Activated CD4-positive, alpha-beta T cell treated with anti-CD3 and anti-CD28 coated beads for 1 hour (primary cell): ENCODE measurements at regions not wholly inside any gene's neighbourhood (a gene's known extent, or its start where the extent isn't known, plus 50 kb on each side); places are given as distances from the start of the nearest gene placed in this dataset.
"Not testable (repeated sequence)": the region's sequence is repeated elsewhere in the genome, so short reads cannot be mapped to it uniquely, and the experiment has no call there.

Experiments used
- DNase-seq: peaks from one replicate; pipeline ENCODE4 v3.0.0-alpha.2; 2020

- no peak for DNase-seq
These were observed 298.7 kb upstream of the NCAM1 start for GRCh38 chr11:112662554-112662953.

GRCh38 chr11:112663947-112664634, 297.1 kb upstream of the NCAM1 start:
- DNase-seq = no peak

GRCh38 chr11:112665291-112665690, 295.9 kb upstream of the NCAM1 start:
- DNase-seq = no peak

GRCh38 chr11:112666253-112666652, 295.0 kb upstream of the NCAM1 start:
- DNase-seq = no peak

- DNase-seq = no peak
These were observed 290.2 kb upstream of the NCAM1 start for GRCh38 chr11:112670806-112671570.

- not testable (repeated sequence) for DNase-seq
These were observed 287.8 kb upstream of the NCAM1 start for GRCh38 chr11:112673401-112673800.

GRCh38 chr11:112685111-112685510, 276.1 kb upstream of the NCAM1 start:
- no peak for DNase-seq

GRCh38 chr11:112689851-112690250, 271.4 kb upstream of the NCAM1 start:
- DNase-seq = no peak

- DNase-seq = no peak
These were observed 267.4 kb upstream of the NCAM1 start for GRCh38 chr11:112693781-112694180.

GRCh38 chr11:112694245-112694644, 267.0 kb upstream of the NCAM1 start:
- DNase-seq = no peak

GRCh38 chr11:112694813-112695212, 266.4 kb upstream of the NCAM1 start:
- no peak for DNase-seq

- no peak for DNase-seq
These were observed 263.6 kb upstream of the NCAM1 start for GRCh38 chr11:112697391-112698178.

GRCh38 chr11:112705148-112705547, 256.1 kb upstream of the NCAM1 start:
- DNase-seq = no peak

GRCh38 chr11:112706863-112707262, 254.4 kb upstream of the NCAM1 start:
- no peak for DNase-seq

- not testable (repeated sequence) for DNase-seq
These were observed 246.9 kb upstream of the NCAM1 start for GRCh38 chr11:112714340-112714739.

- DNase-seq = no peak
These were observed 246.2 kb upstream of the NCAM1 start for GRCh38 chr11:112715056-112715455.

- no peak for DNase-seq
These were observed 242.7 kb upstream of the NCAM1 start for GRCh38 chr11:112718483-112718882.

- DNase-seq = no peak
These were observed 241.3 kb upstream of the NCAM1 start for GRCh38 chr11:112719736-112720525.

GRCh38 chr11:112722148-112722547, 239.1 kb upstream of the NCAM1 start:
- DNase-seq = no peak

GRCh38 chr11:112722876-112723275, 238.3 kb upstream of the NCAM1 start:
- no peak for DNase-seq

- DNase-seq = no peak
These were observed 237.3 kb upstream of the NCAM1 start for GRCh38 chr11:112723676-112724495.

- no peak for DNase-seq
These were observed 236.8 kb upstream of the NCAM1 start for GRCh38 chr11:112724496-112724790.
